Activated naive CD8-positive, alpha-beta T cell treated with anti-CD3 and anti-CD28 coated beads, Interleukin-2, amount 50 U/mL, for 24 hours (primary cell): ENCODE measurements at regions not wholly inside any gene's neighbourhood (a gene's known extent, or its start where the extent isn't known, plus 50 kb on each side); places are given as distances from the start of the nearest gene placed in this dataset.

ENCODE experiments used
- ATAC-seq: fragments of 150-1000 bp; cut with Tn5 transposase; one replicate; pipeline ENCODE4 v1.10.0; 2021
- DNase-seq: peaks from one replicate; pipeline ENCODE4 v3.0.0; 2021
- H3K27ac Mint-ChIP-seq: one replicate; pipeline ENCODE4 v1.8.0; 2021; ENCODE audit warnings: mild to moderate bottlenecking, mixed read lengths
- H3K27me3 Mint-ChIP-seq: one replicate; pipeline ENCODE4 v1.8.0; 2021; ENCODE audit warnings: mixed read lengths
- H3K36me3 Mint-ChIP-seq: one replicate; pipeline ENCODE4 v1.8.0; 2021; ENCODE audit warnings: low read depth, mixed read lengths
- H3K4me1 Mint-ChIP-seq: one replicate; pipeline ENCODE4 v1.8.0; 2021; ENCODE audit warnings: mixed read lengths
- H3K4me3 Mint-ChIP-seq: one replicate; pipeline ENCODE4 v1.8.0; 2021; ENCODE audit warnings: mild to moderate bottlenecking, moderate library complexity, mixed read lengths
- H3K9me3 Mint-ChIP-seq: one replicate; pipeline ENCODE4 v1.8.0; 2021; ENCODE audit warnings: mixed read lengths

DNA sequence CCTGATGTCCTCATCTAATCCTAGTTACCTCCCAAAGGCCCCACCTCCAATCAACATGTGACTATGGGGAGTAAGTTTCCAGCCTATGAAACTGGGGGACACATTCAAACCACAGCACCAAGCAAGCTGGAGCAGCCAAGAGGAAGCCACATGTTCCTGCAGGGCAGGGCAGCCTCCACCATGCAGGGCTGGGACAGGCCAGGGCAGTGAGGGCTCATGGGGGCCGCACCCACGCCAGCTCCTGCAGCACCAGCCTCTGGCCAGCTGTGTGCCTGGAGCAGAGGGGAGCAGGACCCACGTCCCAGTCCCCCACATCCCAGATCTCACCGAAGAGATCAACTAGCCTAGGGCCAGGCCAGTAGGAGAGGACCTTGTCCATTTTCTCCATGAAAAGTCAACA lies 85.9 kb upstream of the INSIG1 start:
- DNase-seq, result no peak
- H3K4me1 Mint-ChIP-seq, result peaks cover 21% of the 10 kb centered on the region
- H3K4me3 Mint-ChIP-seq, result no peak overlapping the region
- peaks cover 4% of the 10 kb centered on the region for H3K9me3 Mint-ChIP-seq
- no peak overlapping the region for H3K27ac Mint-ChIP-seq
- peaks cover 2% of the 10 kb centered on the region for H3K27me3 Mint-ChIP-seq
- H3K36me3 Mint-ChIP-seq, result peaks cover 2% of the 10 kb centered on the region
- no peak for ATAC-seq

DNA sequence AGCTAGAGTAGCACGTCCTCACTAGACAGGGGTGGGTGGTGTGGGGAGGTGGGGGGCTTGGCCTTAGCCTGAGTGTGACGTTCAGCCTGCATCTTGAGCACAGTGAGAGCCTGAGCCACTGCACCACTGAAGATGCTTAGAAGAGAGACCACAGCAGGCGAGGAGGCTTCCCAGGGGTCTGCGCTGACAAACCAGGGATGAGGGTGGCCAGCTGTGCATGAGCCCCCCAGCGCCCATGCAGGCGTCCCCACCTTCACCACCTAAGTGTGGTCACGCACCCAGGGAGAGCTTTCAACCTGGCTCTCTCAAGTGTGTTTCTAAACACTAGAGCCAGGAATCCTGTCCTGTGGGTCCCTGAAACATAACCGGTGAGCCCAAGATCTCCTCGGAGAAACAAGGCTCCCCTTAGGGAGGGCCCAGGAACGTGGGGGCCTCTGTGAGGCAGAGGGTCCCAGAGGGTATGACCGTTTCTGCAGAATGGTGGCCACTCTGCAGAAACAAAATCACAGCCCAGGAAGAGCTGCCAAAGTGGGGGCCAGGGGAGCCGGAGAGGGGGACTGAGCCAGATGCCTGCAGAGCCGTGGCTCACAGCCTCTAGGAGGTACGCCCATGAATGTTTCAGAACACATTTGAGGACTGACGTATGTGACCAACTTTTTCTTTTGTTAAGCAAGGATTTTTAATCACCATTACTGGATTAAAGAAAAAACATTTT lies 85.2 kb upstream of the INSIG1 start:
- ATAC-seq, result no peak
- Mint-ChIP-seq H3K27me3 (peaks cover 2% of the 10 kb centered on the region), H3K9me3 (peaks cover 1% of the 10 kb centered on the region), H3K4me1 (peaks cover 14% of the 10 kb centered on the region), H3K27ac (no peak overlapping the region), H3K4me3 (no peak overlapping the region), H3K36me3 (no peaks in the 10 kb centered on the region)
- DNase-seq, result no peak

DNA sequence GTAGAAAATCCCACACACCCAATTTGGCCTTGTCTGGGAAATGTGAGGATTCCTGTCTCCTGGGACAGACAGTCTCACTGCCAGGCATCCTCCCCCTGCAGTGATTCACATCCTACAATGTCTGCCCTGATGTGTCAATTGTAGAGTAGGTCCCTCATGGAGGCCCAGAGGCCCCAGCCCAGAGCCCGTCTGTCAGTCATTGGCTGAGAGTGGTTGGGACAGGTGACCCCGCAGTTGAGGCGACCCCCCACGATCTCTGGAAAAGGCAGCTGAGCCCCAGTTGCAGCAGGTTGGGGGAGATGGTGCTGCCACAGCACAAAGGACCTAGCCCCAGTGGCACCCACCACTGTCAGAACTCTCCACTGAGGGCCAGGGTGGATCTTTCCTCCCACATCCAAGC lies 84.3 kb upstream of the INSIG1 start:
- DNase-seq, result no peak
- Mint-ChIP-seq H3K4me1 (peaks cover 10% of the 10 kb centered on the region), H3K36me3 (no peaks in the 10 kb centered on the region), H3K27me3 (peaks cover 2% of the 10 kb centered on the region), H3K27ac (no peak overlapping the region), H3K4me3 (no peak overlapping the region), H3K9me3 (no peaks in the 10 kb centered on the region)
- no peak for ATAC-seq

DNA sequence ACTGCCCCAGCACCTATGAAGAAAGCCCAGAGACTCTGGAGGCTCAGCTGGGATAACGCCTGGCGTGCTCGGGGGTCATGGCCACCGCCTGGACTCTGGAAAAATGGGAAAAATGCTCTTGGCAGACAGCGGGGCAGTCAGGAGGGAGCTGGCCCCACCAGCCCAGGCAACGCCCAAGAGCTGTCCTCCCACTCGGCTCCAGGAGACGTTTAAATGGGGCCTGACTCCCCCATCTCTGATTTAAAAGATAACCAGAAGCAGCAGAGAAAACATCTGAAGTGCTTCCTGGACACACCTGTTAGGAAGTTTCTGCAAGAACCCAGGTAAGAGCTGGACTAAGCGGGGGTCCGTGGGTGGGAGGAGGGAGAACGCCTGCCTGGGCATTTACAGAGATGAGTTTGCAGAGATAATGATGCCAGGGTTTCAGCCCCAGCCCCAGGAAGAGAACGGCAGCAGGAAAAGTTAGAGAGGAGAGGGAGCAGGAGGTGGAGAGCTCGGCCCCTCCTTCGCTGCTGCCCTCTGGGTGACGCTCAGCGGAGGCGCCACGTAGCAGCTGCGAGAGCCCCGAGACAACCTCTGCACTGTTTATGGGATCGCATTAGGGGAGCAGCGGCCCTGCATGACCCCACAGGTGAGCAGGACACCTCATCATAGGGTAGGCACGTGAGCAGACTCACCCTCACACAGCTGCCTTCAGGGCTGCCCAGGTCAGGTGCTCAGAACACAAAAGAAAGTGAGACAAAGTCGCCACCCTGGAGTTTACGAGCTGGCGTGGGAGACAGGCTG lies 83.5 kb upstream of the INSIG1 start:
- Mint-ChIP-seq H3K9me3 (no peaks in the 10 kb centered on the region), H3K4me3 (no peak overlapping the region), H3K27me3 (peaks cover 2% of the 10 kb centered on the region), H3K36me3 (no peaks in the 10 kb centered on the region), H3K27ac (no peak overlapping the region), H3K4me1 (peaks cover 7% of the 10 kb centered on the region)
- DNase-seq (no peak), ATAC-seq (no peak)

DNA sequence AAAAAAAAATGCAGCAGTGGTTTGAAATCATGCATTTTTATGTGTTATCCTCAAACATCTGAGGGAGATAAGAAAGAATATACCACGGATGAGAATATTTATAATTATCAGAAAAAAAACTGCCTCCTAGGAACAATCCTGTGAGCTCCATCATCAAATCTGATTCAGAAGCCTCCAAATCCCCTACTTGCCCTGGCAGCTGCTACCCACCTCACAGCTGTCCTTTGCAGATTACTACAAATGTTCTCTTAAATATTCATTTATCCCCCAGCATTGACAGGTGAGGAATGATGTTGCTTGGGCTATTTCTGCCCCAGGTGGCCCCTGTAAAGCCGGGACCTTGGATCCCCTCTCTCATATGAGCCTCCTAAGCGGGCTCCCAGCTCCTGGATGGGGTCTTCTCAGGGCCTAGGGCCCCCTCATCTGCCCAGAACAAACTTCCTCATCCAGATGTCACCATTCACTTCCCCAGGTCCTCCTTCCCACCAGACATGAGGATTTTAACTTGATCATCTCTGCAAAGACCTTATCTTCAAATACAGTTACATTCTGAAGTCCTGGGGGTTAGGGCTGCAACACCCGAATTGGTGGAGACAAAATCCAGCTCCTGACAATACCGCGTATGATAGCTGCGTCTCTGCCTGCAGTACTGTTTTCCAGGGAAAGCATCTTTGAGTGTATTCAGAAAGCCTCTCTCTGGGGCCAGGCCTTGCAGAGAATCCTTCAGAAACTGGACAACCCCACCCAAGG lies 81.9 kb upstream of the INSIG1 start:
- no peaks in the 10 kb centered on the region for H3K36me3 Mint-ChIP-seq
- no peak overlapping the region for H3K27ac Mint-ChIP-seq
- peaks cover 4% of the 10 kb centered on the region for H3K27me3 Mint-ChIP-seq
- no peaks in the 10 kb centered on the region for H3K9me3 Mint-ChIP-seq
- H3K4me1 Mint-ChIP-seq, result peaks cover 3% of the 10 kb centered on the region
- no peak overlapping the region for H3K4me3 Mint-ChIP-seq
- ATAC-seq, result no peak
- DNase-seq, result no peak

DNA sequence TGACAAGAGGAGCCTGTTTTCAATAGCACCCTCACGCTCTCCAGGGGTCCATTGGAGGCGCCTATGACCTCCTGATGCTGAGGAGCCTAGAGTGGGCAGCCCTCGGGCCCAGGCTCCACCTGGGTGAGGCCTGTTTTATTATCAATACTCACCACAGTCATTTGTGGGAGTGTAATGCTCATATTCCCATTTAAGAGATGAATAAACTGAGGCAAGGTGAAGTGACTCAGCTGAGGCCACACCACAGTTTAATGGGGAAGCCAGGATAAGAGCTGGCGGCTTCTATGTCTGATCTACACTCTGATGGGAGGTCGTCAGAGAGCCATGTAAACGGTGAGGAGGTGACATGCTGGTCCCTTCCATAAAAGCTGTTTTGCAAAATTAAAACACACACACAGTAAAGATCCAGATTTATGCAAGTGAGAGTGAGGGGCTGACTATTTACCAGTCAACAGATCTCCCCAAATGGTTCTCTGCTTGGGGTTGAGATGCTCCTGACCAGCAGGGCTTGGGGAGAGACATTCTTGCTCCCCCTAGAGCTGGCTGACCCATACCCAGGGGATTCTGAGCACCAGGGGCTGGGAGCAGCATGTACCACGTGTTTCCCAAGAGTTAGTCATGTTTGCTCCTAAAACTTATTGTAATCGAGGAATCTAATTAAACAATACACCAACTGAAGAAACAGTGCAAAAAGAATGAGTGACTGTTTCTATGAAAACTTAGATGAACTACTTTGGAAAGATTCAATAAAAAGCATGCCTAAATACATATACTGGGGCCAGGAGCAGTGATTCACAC lies 81.0 kb upstream of the INSIG1 start:
- H3K36me3 Mint-ChIP-seq, result no peaks in the 10 kb centered on the region
- peaks cover 2% of the 10 kb centered on the region for H3K27me3 Mint-ChIP-seq
- ATAC-seq, result no peak
- H3K27ac Mint-ChIP-seq, result no peak overlapping the region
- H3K9me3 Mint-ChIP-seq, result no peaks in the 10 kb centered on the region
- no peak for DNase-seq
- no peak overlapping the region for H3K4me3 Mint-ChIP-seq
- H3K4me1 Mint-ChIP-seq, result peaks cover 3% of the 10 kb centered on the region

DNA sequence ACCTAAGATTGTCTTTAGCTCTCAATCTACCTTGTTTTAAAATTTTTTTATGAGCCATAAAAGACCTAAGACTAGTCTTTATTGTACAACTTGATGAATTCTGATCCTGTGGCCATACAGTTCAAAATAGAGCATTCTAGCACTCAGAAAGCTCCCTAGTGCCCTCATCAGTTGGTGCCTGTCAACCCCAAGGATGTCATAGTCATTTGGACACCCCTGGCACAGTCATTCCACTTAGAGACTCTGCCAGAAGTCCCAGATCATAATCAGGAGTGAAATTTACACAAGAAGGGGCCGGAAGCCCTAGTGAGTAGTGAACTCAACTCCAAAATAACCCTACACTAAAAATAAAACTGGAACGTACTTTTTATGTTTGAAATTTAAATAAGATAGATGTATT lies 80.0 kb upstream of the INSIG1 start:
- Mint-ChIP-seq H3K27me3 (peaks cover 2% of the 10 kb centered on the region), H3K36me3 (no peaks in the 10 kb centered on the region), H3K4me1 (peaks cover 8% of the 10 kb centered on the region), H3K9me3 (no peaks in the 10 kb centered on the region), H3K27ac (no peak overlapping the region), H3K4me3 (no peak overlapping the region)
- no peak for ATAC-seq
- DNase-seq, result no peak

DNA sequence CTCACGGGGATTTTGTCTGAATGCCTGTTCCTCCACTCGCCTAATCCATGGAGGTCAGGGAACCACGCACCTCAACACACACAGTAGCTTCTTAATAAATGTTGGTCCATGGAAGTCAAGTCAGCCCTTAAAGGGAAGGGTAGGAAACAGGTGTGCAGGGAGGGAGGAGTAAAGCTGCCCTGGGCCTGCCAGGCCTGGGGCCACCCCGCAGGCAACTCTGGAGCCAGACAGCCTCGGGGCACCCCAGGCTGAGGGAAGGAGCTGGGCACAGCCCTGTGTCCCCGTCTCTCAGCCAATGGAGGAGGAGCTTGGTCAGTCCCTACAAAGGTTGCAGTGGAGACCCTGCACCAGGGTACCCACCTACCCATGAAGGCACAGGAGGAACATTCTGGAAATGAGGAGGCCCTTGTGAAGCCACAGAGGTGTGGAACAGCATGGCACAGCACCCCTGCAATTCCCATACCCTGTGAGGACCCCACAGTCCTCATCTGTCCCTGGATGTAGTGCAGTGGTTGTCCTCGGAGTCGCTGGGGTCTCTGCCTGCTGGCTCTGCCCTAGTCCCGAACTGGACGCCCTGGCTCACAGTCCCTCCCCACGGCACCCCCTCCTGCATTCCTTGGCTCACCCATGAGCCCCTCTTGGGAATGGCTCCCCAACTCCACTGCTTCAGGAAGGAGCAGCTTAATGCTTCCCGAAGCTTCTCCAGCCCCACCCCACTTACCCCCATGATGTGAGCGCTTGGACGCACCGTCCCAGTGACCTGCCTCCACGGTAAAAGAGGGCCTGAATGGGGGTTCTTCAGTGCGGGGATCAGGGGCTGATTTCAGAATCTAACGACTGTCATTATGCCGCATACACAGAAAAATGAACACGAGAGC lies 79.2 kb upstream of the INSIG1 start:
- no peak overlapping the region for H3K27ac Mint-ChIP-seq
- no peak for DNase-seq
- H3K27me3 Mint-ChIP-seq, result peaks cover 2% of the 10 kb centered on the region
- ATAC-seq, result no peak
- no peak overlapping the region for H3K4me3 Mint-ChIP-seq
- H3K36me3 Mint-ChIP-seq, result no peaks in the 10 kb centered on the region
- H3K9me3 Mint-ChIP-seq, result no peaks in the 10 kb centered on the region
- H3K4me1 Mint-ChIP-seq, result peaks cover 8% of the 10 kb centered on the region

DNA sequence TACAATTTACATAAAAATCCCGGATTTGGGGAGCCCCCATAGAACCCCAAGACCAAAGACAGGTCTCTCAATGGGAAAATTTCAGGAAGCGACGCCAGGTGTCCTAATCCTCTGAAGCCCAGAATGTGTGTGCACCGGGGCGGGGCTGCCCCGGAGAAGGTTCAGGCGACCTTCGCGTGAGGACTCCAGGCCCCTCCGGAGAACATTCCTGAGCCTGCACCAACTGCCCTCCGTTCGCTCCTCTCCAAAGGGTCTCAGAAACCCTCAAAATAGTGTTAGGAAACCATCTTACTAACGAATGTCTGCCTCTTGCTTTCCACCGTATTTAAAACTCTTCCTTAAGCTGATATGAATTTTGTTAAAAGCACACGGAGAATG lies 78.5 kb upstream of the INSIG1 start:
- H3K36me3 Mint-ChIP-seq, result no peaks in the 10 kb centered on the region
- ATAC-seq (no peak), DNase-seq (no peak)
- H3K4me1 Mint-ChIP-seq, result peaks cover 8% of the 10 kb centered on the region
- peaks cover 2% of the 10 kb centered on the region for H3K27me3 Mint-ChIP-seq
- H3K27ac Mint-ChIP-seq, result no peak overlapping the region
- H3K4me3 Mint-ChIP-seq, result no peak overlapping the region
- H3K9me3 Mint-ChIP-seq, result no peaks in the 10 kb centered on the region

DNA sequence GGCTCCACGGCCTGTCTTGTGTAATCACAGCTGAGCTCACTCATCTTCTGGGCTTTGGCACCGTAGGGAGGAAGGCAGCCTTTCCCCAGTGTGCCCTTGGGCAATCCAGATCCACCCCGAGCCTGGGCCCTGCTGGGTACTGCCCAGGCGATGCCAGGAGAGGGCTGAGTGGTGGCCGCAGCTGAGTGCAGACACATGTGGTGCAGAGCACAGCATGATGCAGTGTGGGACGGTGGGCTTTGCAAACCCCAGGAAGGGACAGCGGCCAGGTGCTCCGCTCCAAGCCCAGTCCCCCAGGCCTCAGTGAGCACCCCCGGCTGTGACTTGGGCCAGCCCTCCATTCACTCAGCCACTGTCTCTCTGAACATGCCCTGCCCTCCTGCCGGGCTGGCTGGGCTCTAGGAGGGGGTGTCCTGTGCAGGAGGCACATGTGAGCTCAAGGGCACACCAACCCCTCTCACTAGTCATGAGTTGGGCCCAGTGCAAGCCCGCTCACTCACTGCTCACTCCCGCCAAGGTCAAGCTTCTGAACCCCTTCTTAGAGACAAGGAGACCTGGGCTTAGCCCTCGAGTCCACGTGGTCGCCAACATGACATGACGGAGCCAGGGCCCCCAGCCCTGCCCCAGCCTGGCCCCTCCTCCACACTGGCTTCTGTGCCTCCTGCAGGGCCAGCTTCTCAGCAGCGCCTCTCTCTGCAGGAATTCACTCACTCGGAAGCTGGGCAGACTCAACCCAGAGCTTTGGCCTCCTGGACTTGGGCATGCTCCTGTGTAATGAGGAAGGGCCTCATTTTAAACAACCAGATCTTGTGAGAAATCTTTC lies 77.5 kb upstream of the INSIG1 start:
- Mint-ChIP-seq H3K4me3 (no peak overlapping the region), H3K4me1 (peaks cover 8% of the 10 kb centered on the region), H3K36me3 (no peaks in the 10 kb centered on the region), H3K27me3 (peaks cover 3% of the 10 kb centered on the region), H3K27ac (no peak overlapping the region), H3K9me3 (no peaks in the 10 kb centered on the region)
- DNase-seq (no peak), ATAC-seq (no peak)

DNA sequence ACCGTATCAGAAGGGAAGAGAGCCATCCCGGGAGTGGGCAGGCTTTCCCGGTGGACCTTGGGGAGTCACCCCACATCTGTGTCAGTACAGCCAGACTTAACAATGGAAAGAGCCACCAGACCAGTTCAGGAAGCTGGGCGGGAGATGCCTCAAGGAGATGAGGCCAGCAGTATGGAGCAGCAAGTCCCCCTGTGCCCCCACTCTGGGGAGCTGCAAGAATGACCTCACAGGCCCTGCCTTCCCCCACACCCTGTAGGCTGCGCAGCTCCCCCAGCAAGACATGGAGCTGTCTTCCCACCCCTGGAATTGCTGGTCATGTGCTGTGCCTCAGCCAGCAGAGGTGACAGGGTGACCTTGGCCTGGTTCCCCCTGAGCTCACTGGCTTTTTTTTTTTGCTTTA lies 76.8 kb upstream of the INSIG1 start:
- Mint-ChIP-seq H3K4me3 (no peak overlapping the region), H3K4me1 (peaks cover 8% of the 10 kb centered on the region), H3K36me3 (no peaks in the 10 kb centered on the region), H3K27ac (no peak overlapping the region), H3K9me3 (no peaks in the 10 kb centered on the region), H3K27me3 (peaks cover 10% of the 10 kb centered on the region)
- DNase-seq (no peak), ATAC-seq (no peak)

DNA sequence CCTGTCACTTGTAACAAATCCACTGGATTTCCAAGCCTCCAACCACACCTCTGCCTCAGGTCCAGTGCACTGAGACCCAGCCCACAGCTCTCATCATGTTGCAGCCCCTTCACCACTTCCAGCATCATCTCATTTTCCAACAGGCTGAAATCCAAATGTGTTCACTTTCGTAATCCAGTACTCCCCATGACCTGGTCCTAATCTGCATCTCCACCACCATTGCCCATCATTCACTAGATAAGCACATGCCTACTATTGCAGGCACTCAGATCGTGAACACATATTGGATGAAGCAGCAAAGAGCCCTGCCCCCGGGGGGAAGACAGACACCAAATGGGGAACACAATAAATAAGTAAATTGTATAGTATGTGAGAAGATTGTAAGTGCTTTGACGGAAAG lies 76.1 kb upstream of the INSIG1 start:
- no peak overlapping the region for H3K27ac Mint-ChIP-seq
- DNase-seq, result no peak
- ATAC-seq, result no peak
- no peak overlapping the region for H3K4me3 Mint-ChIP-seq
- H3K27me3 Mint-ChIP-seq, result peaks cover 11% of the 10 kb centered on the region
- peaks cover 8% of the 10 kb centered on the region for H3K4me1 Mint-ChIP-seq
- no peaks in the 10 kb centered on the region for H3K9me3 Mint-ChIP-seq
- H3K36me3 Mint-ChIP-seq, result no peaks in the 10 kb centered on the region

DNA sequence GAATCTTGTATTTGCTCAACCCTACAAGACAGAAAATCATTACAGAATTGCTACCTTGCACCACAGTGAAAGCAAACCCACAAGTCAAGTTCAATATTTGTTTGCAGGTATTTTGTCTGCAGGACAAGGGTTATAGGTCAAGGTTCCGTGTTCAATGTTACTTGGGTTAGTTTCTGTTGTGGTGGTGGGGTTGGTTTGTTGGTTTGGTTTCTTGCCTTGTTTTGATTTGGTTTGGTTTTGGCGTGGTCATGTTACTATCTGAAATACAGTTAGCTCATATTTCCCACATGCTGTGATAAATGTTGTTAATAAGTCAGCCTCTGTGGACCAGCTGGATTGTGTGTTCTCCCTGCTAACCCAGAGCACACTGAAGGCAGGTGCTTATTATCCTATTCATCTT lies 75.6 kb upstream of the INSIG1 start:
- no peak overlapping the region for H3K27ac Mint-ChIP-seq
- peaks cover 11% of the 10 kb centered on the region for H3K27me3 Mint-ChIP-seq
- H3K36me3 Mint-ChIP-seq, result no peaks in the 10 kb centered on the region
- no peaks in the 10 kb centered on the region for H3K9me3 Mint-ChIP-seq
- ATAC-seq (no peak), DNase-seq (no peak)
- H3K4me1 Mint-ChIP-seq, result peaks cover 8% of the 10 kb centered on the region
- no peak overlapping the region for H3K4me3 Mint-ChIP-seq
